ENCODE measurements at regions not wholly inside any gene's neighbourhood (a gene's known extent, or its start where the extent isn't known, plus 50 kb on each side); places are given as distances from the start of the nearest gene placed in this dataset.

- TF ChIP-seq CTCF (IDR thresholded peaks at IDR 0.05; ENCODE audit: poor library complexity) (no peak), EZH2 (IDR thresholded peaks at IDR 0.05; ENCODE audit: borderline replicate concordance) (no peak), EZH2phosphoT487 (IDR thresholded peaks at IDR 0.05; ENCODE audit: low read depth, severe bottlenecking, unreplicated experiment) (no peak)
Measured at GRCh38 chr2:129559101-129559500, 420.4 kb upstream of the RAB6C start.
